ENCODE measurements at regions not wholly inside any gene's neighbourhood (a gene's known extent, or its start where the extent isn't known, plus 50 kb on each side); places are given as distances from the start of the nearest gene placed in this dataset.
"Not testable (repeated sequence)": the region's sequence is repeated elsewhere in the genome, so short reads cannot be mapped to it uniquely, and the experiment has no call there.

DNA sequence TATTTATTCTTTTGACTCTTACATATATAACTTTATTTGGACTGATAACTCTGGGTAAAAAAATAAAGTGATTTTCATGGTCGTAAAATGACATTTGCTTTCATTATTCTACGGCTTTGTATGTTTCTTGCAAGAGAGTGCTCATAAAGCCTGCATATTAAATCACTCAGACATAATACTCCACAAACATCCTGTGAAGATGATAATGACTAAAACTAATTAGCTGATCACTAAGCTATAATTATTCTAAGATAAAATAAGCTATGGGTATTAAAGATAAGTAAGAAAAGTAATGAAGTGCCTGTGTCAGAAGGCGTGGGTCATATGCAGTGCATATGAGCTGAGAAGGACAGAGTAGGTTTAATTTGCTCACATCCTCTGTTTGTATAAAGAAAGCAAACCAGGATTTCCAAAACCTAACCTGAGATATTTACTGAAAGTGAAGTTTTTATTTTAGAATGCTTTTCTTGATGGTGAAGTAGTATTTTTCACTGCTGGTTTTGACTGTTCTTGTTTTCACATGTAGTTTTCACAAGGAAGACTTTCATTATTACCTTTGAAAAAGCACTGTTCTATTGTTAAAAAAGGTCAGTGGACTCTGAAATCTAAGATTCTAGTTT, 278.8 kb downstream of the AMY1C start:
- no peak overlapping the region for H3K27ac ChIP-seq
- no peaks in the 10 kb centered on the region for H3K9me3 ChIP-seq (ENCODE audit: severe bottlenecking)
- no peaks in the 10 kb centered on the region for H3K36me3 ChIP-seq
- TF ChIP-seq, protein P1, sequence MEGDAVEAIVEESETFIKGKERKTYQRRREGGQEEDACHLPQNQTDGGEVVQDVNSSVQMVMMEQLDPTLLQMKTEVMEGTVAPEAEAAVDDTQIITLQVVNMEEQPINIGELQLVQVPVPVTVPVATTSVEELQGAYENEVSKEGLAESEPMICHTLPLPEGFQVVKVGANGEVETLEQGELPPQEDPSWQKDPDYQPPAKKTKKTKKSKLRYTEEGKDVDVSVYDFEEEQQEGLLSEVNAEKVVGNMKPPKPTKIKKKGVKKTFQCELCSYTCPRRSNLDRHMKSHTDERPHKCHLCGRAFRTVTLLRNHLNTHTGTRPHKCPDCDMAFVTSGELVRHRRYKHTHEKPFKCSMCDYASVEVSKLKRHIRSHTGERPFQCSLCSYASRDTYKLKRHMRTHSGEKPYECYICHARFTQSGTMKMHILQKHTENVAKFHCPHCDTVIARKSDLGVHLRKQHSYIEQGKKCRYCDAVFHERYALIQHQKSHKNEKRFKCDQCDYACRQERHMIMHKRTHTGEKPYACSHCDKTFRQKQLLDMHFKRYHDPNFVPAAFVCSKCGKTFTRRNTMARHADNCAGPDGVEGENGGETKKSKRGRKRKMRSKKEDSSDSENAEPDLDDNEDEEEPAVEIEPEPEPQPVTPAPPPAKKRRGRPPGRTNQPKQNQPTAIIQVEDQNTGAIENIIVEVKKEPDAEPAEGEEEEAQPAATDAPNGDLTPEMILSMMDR (IDR thresholded peaks at IDR 0.05; ENCODE audit: low read depth, low read length), result no peak
- H3K27me3 ChIP-seq (ENCODE audit: insufficient read depth, low read depth, severe bottlenecking), result no peaks in the 10 kb centered on the region
- no peak overlapping the region for H3K4me3 ChIP-seq (ENCODE audit: low read depth, low read length)
- DNase-seq, result no peak

DNA sequence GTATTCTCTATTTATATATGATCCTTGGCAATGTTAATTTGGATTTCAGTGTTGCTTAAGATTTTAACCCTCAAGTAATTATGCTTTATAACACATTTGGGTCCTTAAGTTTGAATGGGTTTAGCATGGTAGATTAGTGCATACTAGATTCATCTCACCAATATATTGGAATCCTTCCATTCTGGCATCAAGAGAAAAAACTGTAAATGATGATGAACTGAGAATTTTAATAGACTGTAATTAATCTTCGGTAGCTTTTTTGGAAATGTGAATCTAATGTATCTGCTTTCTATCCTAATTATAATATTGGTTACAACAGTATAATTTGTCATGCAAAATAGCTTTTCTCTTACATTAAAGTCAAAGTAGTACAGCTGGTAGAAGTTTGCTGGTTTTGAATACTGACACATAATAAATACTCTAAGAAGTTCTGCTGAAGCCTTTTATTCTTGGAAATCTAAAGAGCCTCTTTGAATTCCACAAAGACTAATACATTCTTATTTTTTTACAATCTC, 279.8 kb downstream of the AMY1C start:
- H3K4me3 ChIP-seq (ENCODE audit: low read depth, low read length), result no peak overlapping the region
- H3K9me3 ChIP-seq (ENCODE audit: severe bottlenecking), result no peaks in the 10 kb centered on the region
- no peak overlapping the region for H3K27ac ChIP-seq
- H3K27me3 ChIP-seq (ENCODE audit: insufficient read depth, low read depth, severe bottlenecking), result no peaks in the 10 kb centered on the region
- TF ChIP-seq, protein P1 (IDR thresholded peaks at IDR 0.05; ENCODE audit: low read depth, low read length), result no peak
- no peak for DNase-seq
- no peaks in the 10 kb centered on the region for H3K36me3 ChIP-seq

DNA sequence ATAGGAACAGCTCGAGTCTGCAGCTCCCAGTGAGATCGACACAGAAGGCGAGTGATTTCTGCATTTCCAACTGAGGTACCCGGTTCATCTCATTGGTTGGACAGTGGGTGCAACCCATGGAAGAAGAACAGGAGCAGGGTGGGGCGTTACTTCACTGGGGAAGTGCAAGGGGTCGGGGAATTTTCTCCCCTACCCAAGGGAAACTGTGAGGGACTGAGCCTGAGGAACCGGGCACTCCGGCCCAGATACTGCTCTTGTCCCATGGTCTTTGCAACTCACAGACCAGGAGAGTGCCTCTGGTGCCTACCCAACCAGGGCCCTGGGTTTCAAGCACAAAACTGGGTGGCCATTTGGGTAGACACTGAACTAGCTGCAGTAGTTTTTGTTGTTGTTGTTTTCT, 307.1 kb downstream of the AMY1C start:
- no peaks in the 10 kb centered on the region for H3K27me3 ChIP-seq (ENCODE audit: insufficient read depth, low read depth, severe bottlenecking)
- H3K9me3 ChIP-seq (ENCODE audit: severe bottlenecking), result no peaks in the 10 kb centered on the region
- H3K4me3 ChIP-seq (ENCODE audit: low read depth, low read length), result no peak overlapping the region
- no peak overlapping the region for H3K27ac ChIP-seq
- H3K36me3 ChIP-seq, result no peaks in the 10 kb centered on the region
- DNase-seq, result no peak
- TF ChIP-seq, protein P1 (IDR thresholded peaks at IDR 0.05; ENCODE audit: low read depth, low read length), result no peak

DNA sequence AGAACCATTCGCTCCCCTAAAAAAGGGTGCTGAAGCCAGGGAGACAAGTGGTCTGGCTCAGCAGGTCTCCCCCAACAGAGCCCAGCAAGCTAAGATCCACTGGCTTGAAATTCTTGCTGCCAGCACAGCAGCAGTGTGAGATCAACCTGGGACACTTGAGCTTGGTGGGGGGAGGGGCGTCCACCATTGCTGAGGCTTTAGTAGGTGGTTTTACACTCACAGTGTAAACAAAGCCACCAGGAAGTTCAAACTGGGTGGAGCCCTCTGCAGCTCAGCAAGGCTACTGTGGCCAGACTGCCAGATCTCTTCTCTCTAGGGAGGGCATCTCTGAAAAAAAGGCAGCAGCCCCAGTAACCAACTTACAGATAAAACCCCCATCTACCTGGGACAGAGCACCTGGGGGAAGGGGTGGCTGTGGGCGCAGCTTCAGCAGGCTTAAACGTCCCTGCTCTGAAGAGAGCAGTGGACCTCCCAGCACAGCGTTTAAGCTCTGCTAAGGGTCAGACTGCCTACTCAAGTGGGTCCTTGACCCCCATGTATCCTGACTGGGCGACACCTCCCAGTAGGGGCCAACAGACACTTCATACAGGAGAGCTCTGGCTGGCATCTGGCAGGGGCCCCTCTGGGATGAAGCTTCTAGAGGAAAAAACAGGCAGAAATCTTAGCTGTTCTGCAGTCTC, 307.7 kb downstream of the AMY1C start:
- H3K4me3 ChIP-seq (ENCODE audit: low read depth, low read length); H3K27ac ChIP-seq; H3K27me3 ChIP-seq (ENCODE audit: insufficient read depth, low read depth, severe bottlenecking); H3K9me3 ChIP-seq (ENCODE audit: severe bottlenecking); H3K36me3 ChIP-seq: not testable (repeated sequence)
- DNase-seq, result peak; percentile 76

DNA sequence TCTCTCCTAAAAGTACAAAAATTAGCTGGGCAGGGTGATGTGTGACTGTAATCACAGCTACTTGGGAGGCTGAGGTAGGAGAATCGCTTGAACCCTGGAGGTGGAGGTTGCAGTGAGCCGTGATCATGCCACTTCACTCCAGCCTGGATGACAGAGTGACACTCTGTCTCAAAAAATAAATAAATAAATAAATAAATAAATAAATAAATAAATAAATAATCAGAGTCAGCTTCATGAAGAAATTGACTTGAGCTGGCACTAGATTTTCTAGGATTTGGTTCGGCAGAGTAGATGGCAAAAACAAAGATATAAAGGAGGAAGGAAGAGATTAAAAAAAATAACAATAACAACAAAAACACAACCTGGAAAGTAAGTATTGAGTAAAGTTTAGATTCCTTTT, 311.9 kb downstream of the AMY1C start:
- H3K9me3 ChIP-seq (ENCODE audit: severe bottlenecking); H3K4me3 ChIP-seq (ENCODE audit: low read depth, low read length); DNase-seq; H3K27me3 ChIP-seq (ENCODE audit: insufficient read depth, low read depth, severe bottlenecking); H3K27ac ChIP-seq; H3K36me3 ChIP-seq: not testable (repeated sequence)

DNA sequence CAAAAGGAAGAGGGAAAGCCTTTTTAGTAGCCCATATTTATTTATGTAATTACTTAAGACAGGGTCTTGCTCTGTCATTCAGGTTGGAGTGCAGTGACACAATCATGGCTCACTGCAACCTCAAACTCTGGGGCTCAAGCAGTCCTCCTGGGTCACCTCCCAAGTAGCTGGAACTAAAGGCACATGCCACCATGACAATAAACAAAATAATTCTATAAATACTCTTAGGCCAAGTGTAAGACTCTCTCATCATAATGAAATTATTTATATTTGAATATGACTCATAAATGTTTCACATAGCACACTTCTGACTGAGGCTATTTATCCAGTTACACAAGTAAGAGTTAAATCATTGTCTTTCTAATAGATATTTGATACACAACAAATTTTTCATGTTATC, 314.7 kb downstream of the AMY1C start:
- TF ChIP-seq, protein P1 (IDR thresholded peaks at IDR 0.05; ENCODE audit: low read depth, low read length), result no peak
- H3K9me3 ChIP-seq (ENCODE audit: severe bottlenecking), result no peaks in the 10 kb centered on the region
- no peak overlapping the region for H3K4me3 ChIP-seq (ENCODE audit: low read depth, low read length)
- no peaks in the 10 kb centered on the region for H3K36me3 ChIP-seq
- no peaks in the 10 kb centered on the region for H3K27me3 ChIP-seq (ENCODE audit: insufficient read depth, low read depth, severe bottlenecking)
- DNase-seq, result no peak
- H3K27ac ChIP-seq, result no peak overlapping the region

All from WERI-Rb-1 (cell line).